Gastrocnemius medialis (tissue), 4 donors: ENCODE measurements at regions not wholly inside any gene's neighbourhood (a gene's known extent, or its start where the extent isn't known, plus 50 kb on each side); places are given as distances from the start of the nearest gene placed in this dataset.

Source experiments
- CTCF ChIP-seq, 5 experiments: fragments of 450-650 bp in 3 of 5; fragments of 200-600 bp in 2 of 5; sonication (generic) in 2 of 5; IDR thresholded peaks in 4 of 5; conservative IDR thresholded peaks in 1 of 5; 1 replicate in 4 of 5; 2 replicates in 1 of 5; pipeline ENCODE4 v1.5.1; 2016 to 2019; ENCODE audit warnings: antibody characterized with exemption in 5 of 5, mild to moderate bottlenecking in 3 of 5, moderate library complexity in 3 of 5
- POLR2A ChIP-seq, 2 donors: fragments of 450-650 bp; IDR thresholded peaks; one replicate each; pipeline ENCODE4 v1.6.1; 2017; ENCODE audit warnings: antibody characterized with exemption in 2 of 2, mild to moderate bottlenecking in 2 of 2, moderate library complexity in 2 of 2

GRCh38 chr9:29564564-29564963 lies 1991.3 kb upstream of the C9orf72 start:
- no peak for TF ChIP-seq POLR2A (IDR thresholded peaks at IDR 0.05)
- TF ChIP-seq CTCF (IDR thresholded peaks at IDR 0.05 in 4 of 5, conservative IDR thresholded peaks at IDR 0.05 in 1 of 5) = no peak
